ENCODE measurements at regions not wholly inside any gene's neighbourhood (a gene's known extent, or its start where the extent isn't known, plus 50 kb on each side); places are given as distances from the start of the nearest gene placed in this dataset.

- no peak for TF ChIP-seq ZBTB48 (tag by site-specific recombination; IDR thresholded peaks at IDR 0.05)
- TF ChIP-seq CTCF (tag by site-specific recombination; IDR thresholded peaks at IDR 0.05): no peak
- no peak for TF ChIP-seq TCF7L2 (IDR thresholded peaks at IDR 0.05; ENCODE audit: borderline replicate concordance, low read depth, low read length)
- no peak for TF ChIP-seq ZNF146 (tag by site-specific recombination; IDR thresholded peaks at IDR 0.05)
- no peak for TF ChIP-seq ZIC2 (tag by site-specific recombination; IDR thresholded peaks at IDR 0.05)
- no peak for TF ChIP-seq ZNF707 (tag by site-specific recombination; IDR thresholded peaks at IDR 0.05)
- TF ChIP-seq ZBTB1 (tag by site-specific recombination; IDR thresholded peaks at IDR 0.05): no peak
- no peak for TF ChIP-seq ELK4 (IDR thresholded peaks at IDR 0.05; ENCODE audit: borderline replicate concordance, low read depth, low read length)
- TF ChIP-seq, protein P1, sequence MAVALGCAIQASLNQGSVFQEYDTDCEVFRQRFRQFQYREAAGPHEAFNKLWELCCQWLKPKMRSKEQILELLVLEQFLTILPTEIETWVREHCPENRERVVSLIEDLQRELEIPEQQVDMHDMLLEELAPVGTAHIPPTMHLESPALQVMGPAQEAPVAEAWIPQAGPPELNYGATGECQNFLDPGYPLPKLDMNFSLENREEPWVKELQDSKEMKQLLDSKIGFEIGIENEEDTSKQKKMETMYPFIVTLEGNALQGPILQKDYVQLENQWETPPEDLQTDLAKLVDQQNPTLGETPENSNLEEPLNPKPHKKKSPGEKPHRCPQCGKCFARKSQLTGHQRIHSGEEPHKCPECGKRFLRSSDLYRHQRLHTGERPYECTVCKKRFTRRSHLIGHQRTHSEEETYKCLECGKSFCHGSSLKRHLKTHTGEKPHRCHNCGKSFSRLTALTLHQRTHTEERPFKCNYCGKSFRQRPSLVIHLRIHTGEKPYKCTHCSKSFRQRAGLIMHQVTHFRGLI (tag by site-specific recombination; IDR thresholded peaks at IDR 0.05): no peak
- no peak for TF ChIP-seq YY1 (tag by site-specific recombination; IDR thresholded peaks at IDR 0.05)
- no peak for TF ChIP-seq ZNF664 (tag by site-specific recombination; IDR thresholded peaks at IDR 0.05)
- no peak for TF ChIP-seq ZFP69B (tag by site-specific recombination; IDR thresholded peaks at IDR 0.05)
Measured at GRCh38 chr7:21367537-21367936, 60.3 kb upstream of the SP4 start.

Measured in HEK293 (cell line).